Endothelial cell of umbilical vein (primary cell): ENCODE measurements at regions not wholly inside any gene's neighbourhood (a gene's known extent, or its start where the extent isn't known, plus 50 kb on each side); places are given as distances from the start of the nearest gene placed in this dataset.

Source experiments
- BruUV-seq: library from RNA; stranded (reverse); fragments of 400-500 nt; replicated peaks from 2 replicates; lab custom pipeline; 2021; lab: Mats Ljungman, UMichigan
- CTCF ChIA-PET: fragments of 300-600, 350-600 bp; sonication (Branson Sonifier 250); formaldehyde crosslinking; loops from one replicate; lab custom pipeline; 2021; ENCODE audit warnings: antibody characterized with exemption, inconsistent platforms; lab: Charles Lee
- POLR2A ChIA-PET: fragments of 300-600, 350-600 bp; sonication (Branson Sonifier 250); formaldehyde crosslinking; loops from one replicate; lab custom pipeline; 2021; ENCODE audit warnings: antibody characterized with exemption, inconsistent platforms; lab: Charles Lee
- DNase-seq: peaks from one replicate; pipeline ENCODE4 v3.0.0-alpha.2; 2011; ENCODE audit warnings: low read depth, low spot score
- FAIRE-seq: peaks from 2 replicates; lab custom pipeline; 2011; peaks lifted over from hg19 to GRCh38; lab: Jason Lieb, UNC
- H2AFZ ChIP-seq: 2 replicates; pipeline ENCODE4 v1.6.0; 2012; ENCODE audit warnings: low read depth, low read length, control low read depth, inconsistent platforms
- H3K27ac ChIP-seq: 2 replicates; pipeline ENCODE4 v1.5.1; 2011; ENCODE audit warnings: low read depth, mild to moderate bottlenecking, control low read depth, low read length, moderate library complexity; ENCODE audit not compliant: insufficient read depth
- H3K27me3 ChIP-seq, 2 experiments: 2 replicates each; pipeline versions ENCODE4 v1.6.0 to v1.6.1; 2011; ENCODE audit warnings: low read length in 2 of 2, mixed read lengths in 1 of 2; ENCODE audit not compliant: control insufficient read depth in 2 of 2, insufficient read depth in 2 of 2
- H3K36me3 ChIP-seq, 2 experiments: 2 replicates in 1 of 2; 3 replicates in 1 of 2; pipeline ENCODE4 v1.5.1; 2011; ENCODE audit warnings: low read length in 2 of 2, mild to moderate bottlenecking in 1 of 2, moderate library complexity in 1 of 2; ENCODE audit not compliant: control insufficient read depth in 2 of 2, insufficient read depth in 2 of 2; ENCODE audit errors: extremely low read depth in 1 of 2
- H3K4me1 ChIP-seq: 3 replicates; pipeline ENCODE4 v1.5.1; 2011; ENCODE audit warnings: mild to moderate bottlenecking, low read length; ENCODE audit not compliant: control insufficient read depth, insufficient read depth; ENCODE audit errors: extremely low read depth
- H3K4me2 ChIP-seq: 2 replicates; pipeline ENCODE4 v1.6.1; 2011; ENCODE audit warnings: low read length, control low read depth, mixed read lengths; ENCODE audit not compliant: insufficient read depth
- H3K4me3 ChIP-seq, 3 experiments: fragments of 200-600 bp in 1 of 3; sonication (generic), shearing (Covaris generic) in 1 of 3; replicated peaks in 1 of 3; 2 replicates each; pipeline ENCODE4 v1.5.1; 2011 to 2016; ENCODE audit warnings: control low read depth in 3 of 3, low read length in 3 of 3, mild to moderate bottlenecking in 2 of 3, inconsistent platforms in 1 of 3, low read depth in 1 of 3, moderate library complexity in 1 of 3; ENCODE audit not compliant: insufficient read depth in 1 of 3
- H3K79me2 ChIP-seq: 2 replicates; pipeline ENCODE4 v1.6.0; 2012; ENCODE audit warnings: low read length, inconsistent platforms; ENCODE audit not compliant: control insufficient read depth, insufficient read depth
- H3K9ac ChIP-seq: replicated peaks from 2 replicates; pipeline ENCODE3; 2011; ENCODE audit warnings: low read length, control low read depth; ENCODE audit not compliant: insufficient read depth; ENCODE audit errors: extremely low read depth
- H3K9me1 ChIP-seq: replicated peaks from 3 replicates; pipeline ENCODE4 v1.6.0; 2011; ENCODE audit warnings: mild to moderate bottlenecking, low read length; ENCODE audit not compliant: control insufficient read depth, insufficient read depth; ENCODE audit errors: extremely low read depth
- H3K9me3 ChIP-seq: replicated peaks from 2 replicates; pipeline ENCODE4 v1.5.1; 2012; ENCODE audit warnings: low read length, inconsistent platforms; ENCODE audit not compliant: control insufficient read depth, insufficient read depth
- H4K20me1 ChIP-seq: replicated peaks from 2 replicates; pipeline ENCODE3; 2011; ENCODE audit warnings: mild to moderate bottlenecking, low read length; ENCODE audit not compliant: control insufficient read depth, insufficient read depth; ENCODE audit errors: extremely low read depth
- CTCF ChIP-seq, 2 donors: IDR thresholded peaks; 1 replicate in 1 of 2; 2 replicates in 1 of 2; pipeline ENCODE4 v1.5.1; 2011; ENCODE audit warnings: low read length in 2 of 2, mild to moderate bottlenecking in 2 of 2, moderate library complexity in 2 of 2, control low read depth in 1 of 2, inconsistent platforms in 1 of 2, low read depth in 1 of 2; ENCODE audit not compliant: insufficient read depth in 1 of 2; ENCODE audit errors: extremely low read depth in 1 of 2
- EZH2 ChIP-seq: IDR thresholded peaks from 2 replicates; pipeline ENCODE4 v1.6.1; 2012; ENCODE audit warnings: borderline replicate concordance, low read depth, mild to moderate bottlenecking, moderate library complexity, low read length, inconsistent platforms; ENCODE audit not compliant: severe bottlenecking
- FOS ChIP-seq: IDR thresholded peaks from 2 replicates; pipeline ENCODE4 v1.6.1; 2011; ENCODE audit warnings: mild to moderate bottlenecking, low read length, moderate library complexity, borderline replicate concordance; ENCODE audit not compliant: insufficient read depth
- GATA2 ChIP-seq: IDR thresholded peaks from 2 replicates; pipeline ENCODE4 v1.7.0; 2011; ENCODE audit warnings: low read depth, mild to moderate bottlenecking, moderate library complexity, mixed read lengths, low read length; ENCODE audit not compliant: insufficient read length, insufficient read depth
- JUN ChIP-seq: IDR thresholded peaks from 2 replicates; pipeline ENCODE4 v1.6.1; 2011; ENCODE audit warnings: borderline replicate concordance, low read depth; ENCODE audit not compliant: insufficient read length, insufficient read depth
- MAX ChIP-seq: IDR thresholded peaks from 2 replicates; pipeline ENCODE4 v1.6.1; 2011; ENCODE audit not compliant: insufficient read depth, insufficient read length
- MYC ChIP-seq: IDR thresholded peaks from one replicate; pipeline ENCODE4 v1.6.1; 2011; ENCODE audit warnings: mild to moderate bottlenecking, low read depth, low read length
- POLR2A ChIP-seq: IDR thresholded peaks from 2 replicates; pipeline ENCODE4 v1.6.1; 2012; ENCODE audit warnings: low read depth, mild to moderate bottlenecking, control low read depth, low read length
- POLR2AphosphoS5 ChIP-seq: IDR thresholded peaks from 2 replicates; pipeline ENCODE4 v1.6.1; 2012; ENCODE audit warnings: low read depth, mild to moderate bottlenecking, control low read depth, low read length, moderate library complexity; ENCODE audit not compliant: insufficient read depth
- dilution Hi-C: fragments of 300-500 bp; cut with MboI; formaldehyde crosslinking; loops from one replicate; pipeline ENCODE4 v1.15.0; 2019; ENCODE audit warnings: low sequenced_read_pairs; ENCODE audit not compliant: extremely low pct_ligation_motif_present
- intact Hi-C: fragments of 100-400 bp; cut with micrococcal nuclease; formaldehyde crosslinking; loops from one replicate; pipeline ENCODE4 v1.10.0; 2022

- TF ChIP-seq JUN, result no peak
- TF ChIP-seq MAX, result no peak
- TF ChIP-seq POLR2AphosphoS5, result no peak
- no peak for TF ChIP-seq CTCF (IDR thresholded peaks at IDR 0.05; ENCODE audit: extremely low read depth in 1 of 2, insufficient read depth in 1 of 2, low read depth in 1 of 2, low read length in 2 of 2)
- TF ChIP-seq FOS, result no peak
- TF ChIP-seq GATA2, result no peak
- TF ChIP-seq MYC, result no peak
- no peak for TF ChIP-seq POLR2A
- TF ChIP-seq EZH2, result no peak
- Histone ChIP-seq H3K36me3 (no peaks in the 10 kb centered on the region), H2AFZ (no peak overlapping the region), H3K4me3 (no peak overlapping the region), H3K79me2 (no peaks in the 10 kb centered on the region), H3K4me1 (no peaks in the 10 kb centered on the region), H4K20me1 (no peaks in the 10 kb centered on the region), H3K4me2 (no peak overlapping the region), H3K9me3 (no peaks in the 10 kb centered on the region), H3K9ac (no peak overlapping the region), H3K27me3 (no peaks in the 10 kb centered on the region), H3K9me1 (no peaks in the 10 kb centered on the region), H3K27ac (no peak overlapping the region)
- BruUV-seq, result no TSS peak
- intact Hi-C loops (no loop called here), dilution Hi-C loops (no loop called here)
- ChIA-PET CTCF (interaction anchor here (2.1 kb wide), 1 partner anchor 10 kb away, joined by 7 read pairs; no protein-coding TSS in a partner anchor), POLR2A (no interaction called here)
- FAIRE-seq, result no peak
- no peak for DNase-seq
These were observed 126.4 kb downstream of the LCA5 start for GRCh38 chr6:79410806-79411205.
